Endothelial cell of umbilical vein (primary cell): ENCODE measurements at regions not wholly inside any gene's neighbourhood (a gene's known extent, or its start where the extent isn't known, plus 50 kb on each side); places are given as distances from the start of the nearest gene placed in this dataset.
"Not testable (repeated sequence)": the region's sequence is repeated elsewhere in the genome, so short reads cannot be mapped to it uniquely, and the experiment has no call there.

ENCODE experiments used
- BruUV-seq: library from RNA; stranded (reverse); fragments of 400-500 nt; replicated peaks from 2 replicates; lab custom pipeline; 2021; lab: Mats Ljungman, UMichigan
- CTCF ChIA-PET: fragments of 300-600, 350-600 bp; sonication (Branson Sonifier 250); formaldehyde crosslinking; loops from one replicate; lab custom pipeline; 2021; ENCODE audit warnings: antibody characterized with exemption, inconsistent platforms; lab: Charles Lee
- POLR2A ChIA-PET: fragments of 300-600, 350-600 bp; sonication (Branson Sonifier 250); formaldehyde crosslinking; loops from one replicate; lab custom pipeline; 2021; ENCODE audit warnings: antibody characterized with exemption, inconsistent platforms; lab: Charles Lee
- DNase-seq: peaks from one replicate; pipeline ENCODE4 v3.0.0-alpha.2; 2011; ENCODE audit warnings: low read depth, low spot score
- FAIRE-seq: peaks from 2 replicates; lab custom pipeline; 2011; peaks lifted over from hg19 to GRCh38; lab: Jason Lieb, UNC
- H2AFZ ChIP-seq: 2 replicates; pipeline ENCODE4 v1.6.0; 2012; ENCODE audit warnings: low read depth, low read length, control low read depth, inconsistent platforms
- H3K27ac ChIP-seq: 2 replicates; pipeline ENCODE4 v1.5.1; 2011; ENCODE audit warnings: low read depth, mild to moderate bottlenecking, control low read depth, low read length, moderate library complexity; ENCODE audit not compliant: insufficient read depth
- H3K27me3 ChIP-seq, 2 experiments: 2 replicates each; pipeline versions ENCODE4 v1.6.0 to v1.6.1; 2011; ENCODE audit warnings: low read length in 2 of 2, mixed read lengths in 1 of 2; ENCODE audit not compliant: control insufficient read depth in 2 of 2, insufficient read depth in 2 of 2
- H3K36me3 ChIP-seq, 2 experiments: 2 replicates in 1 of 2; 3 replicates in 1 of 2; pipeline ENCODE4 v1.5.1; 2011; ENCODE audit warnings: low read length in 2 of 2, mild to moderate bottlenecking in 1 of 2, moderate library complexity in 1 of 2; ENCODE audit not compliant: control insufficient read depth in 2 of 2, insufficient read depth in 2 of 2; ENCODE audit errors: extremely low read depth in 1 of 2
- H3K4me1 ChIP-seq: 3 replicates; pipeline ENCODE4 v1.5.1; 2011; ENCODE audit warnings: mild to moderate bottlenecking, low read length; ENCODE audit not compliant: control insufficient read depth, insufficient read depth; ENCODE audit errors: extremely low read depth
- H3K4me2 ChIP-seq: 2 replicates; pipeline ENCODE4 v1.6.1; 2011; ENCODE audit warnings: low read length, control low read depth, mixed read lengths; ENCODE audit not compliant: insufficient read depth
- H3K4me3 ChIP-seq, 3 experiments: fragments of 200-600 bp in 1 of 3; sonication (generic), shearing (Covaris generic) in 1 of 3; replicated peaks in 1 of 3; 2 replicates each; pipeline ENCODE4 v1.5.1; 2011 to 2016; ENCODE audit warnings: control low read depth in 3 of 3, low read length in 3 of 3, mild to moderate bottlenecking in 2 of 3, inconsistent platforms in 1 of 3, low read depth in 1 of 3, moderate library complexity in 1 of 3; ENCODE audit not compliant: insufficient read depth in 1 of 3
- H3K79me2 ChIP-seq: 2 replicates; pipeline ENCODE4 v1.6.0; 2012; ENCODE audit warnings: low read length, inconsistent platforms; ENCODE audit not compliant: control insufficient read depth, insufficient read depth
- H3K9ac ChIP-seq: replicated peaks from 2 replicates; pipeline ENCODE3; 2011; ENCODE audit warnings: low read length, control low read depth; ENCODE audit not compliant: insufficient read depth; ENCODE audit errors: extremely low read depth
- H3K9me1 ChIP-seq: replicated peaks from 3 replicates; pipeline ENCODE4 v1.6.0; 2011; ENCODE audit warnings: mild to moderate bottlenecking, low read length; ENCODE audit not compliant: control insufficient read depth, insufficient read depth; ENCODE audit errors: extremely low read depth
- H3K9me3 ChIP-seq: replicated peaks from 2 replicates; pipeline ENCODE4 v1.5.1; 2012; ENCODE audit warnings: low read length, inconsistent platforms; ENCODE audit not compliant: control insufficient read depth, insufficient read depth
- H4K20me1 ChIP-seq: replicated peaks from 2 replicates; pipeline ENCODE3; 2011; ENCODE audit warnings: mild to moderate bottlenecking, low read length; ENCODE audit not compliant: control insufficient read depth, insufficient read depth; ENCODE audit errors: extremely low read depth
- CTCF ChIP-seq, 2 donors: IDR thresholded peaks; 1 replicate in 1 of 2; 2 replicates in 1 of 2; pipeline ENCODE4 v1.5.1; 2011; ENCODE audit warnings: low read length in 2 of 2, mild to moderate bottlenecking in 2 of 2, moderate library complexity in 2 of 2, control low read depth in 1 of 2, inconsistent platforms in 1 of 2, low read depth in 1 of 2; ENCODE audit not compliant: insufficient read depth in 1 of 2; ENCODE audit errors: extremely low read depth in 1 of 2
- EZH2 ChIP-seq: IDR thresholded peaks from 2 replicates; pipeline ENCODE4 v1.6.1; 2012; ENCODE audit warnings: borderline replicate concordance, low read depth, mild to moderate bottlenecking, moderate library complexity, low read length, inconsistent platforms; ENCODE audit not compliant: severe bottlenecking
- FOS ChIP-seq: IDR thresholded peaks from 2 replicates; pipeline ENCODE4 v1.6.1; 2011; ENCODE audit warnings: mild to moderate bottlenecking, low read length, moderate library complexity, borderline replicate concordance; ENCODE audit not compliant: insufficient read depth
- GATA2 ChIP-seq: IDR thresholded peaks from 2 replicates; pipeline ENCODE4 v1.7.0; 2011; ENCODE audit warnings: low read depth, mild to moderate bottlenecking, moderate library complexity, mixed read lengths, low read length; ENCODE audit not compliant: insufficient read length, insufficient read depth
- JUN ChIP-seq: IDR thresholded peaks from 2 replicates; pipeline ENCODE4 v1.6.1; 2011; ENCODE audit warnings: borderline replicate concordance, low read depth; ENCODE audit not compliant: insufficient read length, insufficient read depth
- MAX ChIP-seq: IDR thresholded peaks from 2 replicates; pipeline ENCODE4 v1.6.1; 2011; ENCODE audit not compliant: insufficient read depth, insufficient read length
- MYC ChIP-seq: IDR thresholded peaks from one replicate; pipeline ENCODE4 v1.6.1; 2011; ENCODE audit warnings: mild to moderate bottlenecking, low read depth, low read length
- POLR2A ChIP-seq: IDR thresholded peaks from 2 replicates; pipeline ENCODE4 v1.6.1; 2012; ENCODE audit warnings: low read depth, mild to moderate bottlenecking, control low read depth, low read length
- POLR2AphosphoS5 ChIP-seq: IDR thresholded peaks from 2 replicates; pipeline ENCODE4 v1.6.1; 2012; ENCODE audit warnings: low read depth, mild to moderate bottlenecking, control low read depth, low read length, moderate library complexity; ENCODE audit not compliant: insufficient read depth
- dilution Hi-C: fragments of 300-500 bp; cut with MboI; formaldehyde crosslinking; loops from one replicate; pipeline ENCODE4 v1.15.0; 2019; ENCODE audit warnings: low sequenced_read_pairs; ENCODE audit not compliant: extremely low pct_ligation_motif_present
- intact Hi-C: fragments of 100-400 bp; cut with micrococcal nuclease; formaldehyde crosslinking; loops from one replicate; pipeline ENCODE4 v1.10.0; 2022

- FAIRE-seq, H3K4me1 ChIP-seq, dilution Hi-C loops, H3K36me3 ChIP-seq, H3K9me1 ChIP-seq, intact Hi-C loops, H3K27me3 ChIP-seq, BruUV-seq, H3K79me2 ChIP-seq, H3K4me3 ChIP-seq, DNase-seq, H3K9ac ChIP-seq, H3K27ac ChIP-seq, H3K9me3 ChIP-seq, POLR2A ChIA-PET, H3K4me2 ChIP-seq, H2AFZ ChIP-seq, H4K20me1 ChIP-seq: not testable (repeated sequence)
- CTCF ChIA-PET: interaction anchor here (0.8 to 2.1 kb wide), 3 partner anchors 8 to 462 kb away, joined by 4 to 8 read pairs (median 6); no protein-coding TSS in a partner anchor
Measured at GRCh38 chr17:28266926-28267719, 51.9 kb upstream of the TMEM97 start.

- POLR2A ChIA-PET: no interaction called here
- no TSS peak for BruUV-seq
- DNase-seq (no peak), FAIRE-seq (no peak)
- H3K9me1 ChIP-seq: no peaks in the 10 kb centered on the region
- H3K36me3 ChIP-seq: no peaks in the 10 kb centered on the region
- no peak overlapping the region for H3K4me3 ChIP-seq
- H3K79me2 ChIP-seq: no peaks in the 10 kb centered on the region
- H2AFZ ChIP-seq: no peak overlapping the region
- no peak for TF ChIP-seq POLR2AphosphoS5
- TF ChIP-seq MAX: no peak
- no peak for TF ChIP-seq CTCF (IDR thresholded peaks at IDR 0.05; ENCODE audit: extremely low read depth in 1 of 2, insufficient read depth in 1 of 2, low read depth in 1 of 2, low read length in 2 of 2)
- no peak for TF ChIP-seq EZH2
- no peak for TF ChIP-seq FOS
- TF ChIP-seq GATA2: no peak
- no peak for TF ChIP-seq POLR2A
- no peak for TF ChIP-seq JUN
- TF ChIP-seq MYC: no peak
- no peaks in the 10 kb centered on the region for H3K9me3 ChIP-seq
- CTCF ChIA-PET: interaction anchor here (0.8 to 2.1 kb wide), 4 partner anchors 9 to 463 kb away, joined by 3 to 8 read pairs (median 5); no protein-coding TSS in a partner anchor
- H3K27me3 ChIP-seq: no peaks in the 10 kb centered on the region
- no peak overlapping the region for H3K4me2 ChIP-seq
- intact Hi-C loops (no loop called here), dilution Hi-C loops (no loop called here)
- H3K4me1 ChIP-seq: no peaks in the 10 kb centered on the region
- no peak overlapping the region for H3K9ac ChIP-seq
- no peaks in the 10 kb centered on the region for H4K20me1 ChIP-seq
- no peak overlapping the region for H3K27ac ChIP-seq
Measured at GRCh38 chr17:28267720-28268609, 51.0 kb upstream of the TMEM97 start.
